HepG2 (cell line): ENCODE measurements at regions not wholly inside any gene's neighbourhood (a gene's known extent, or its start where the extent isn't known, plus 50 kb on each side); places are given as distances from the start of the nearest gene placed in this dataset.

Experiments used
- ATAC-seq: fragments of 200-7000 bp; cut with Tn5 transposase; 3 replicates; pipeline ENCODE4 v1.9.1; 2020; ENCODE audit warnings: mild to moderate bottlenecking, moderate library complexity
- BruUV-seq: library from RNA; stranded (reverse); fragments of 400-500 nt; replicated peaks from 2 replicates; lab custom pipeline; 2021; lab: Mats Ljungman, UMichigan
- CTCF ChIA-PET: fragments of 300-600 bp; formaldehyde crosslinking; extraction: SDS; loops from one replicate; lab custom pipeline; 2021; ENCODE audit warnings: low total read pairs, inconsistent platforms, low intra/inter-chr PET ratio; lab: Yijun Ruan, JAX
- POLR2A ChIA-PET: fragments of 350-600 bp; sonication (Branson Sonifier 250); formaldehyde crosslinking; loops from one replicate; lab custom pipeline; 2020; ENCODE audit warnings: antibody characterized with exemption, inconsistent platforms; lab: Yijun Ruan, JAX
- DNase-seq: peaks from one replicate; pipeline ENCODE4 v3.0.0-alpha.2; 2015; ENCODE audit warnings: low spot score
- FAIRE-seq: peaks from 3 replicates; lab custom pipeline; 2011; peaks lifted over from hg19 to GRCh38; lab: Jason Lieb, UNC
- H2AFZ ChIP-seq: one replicate; pipeline ENCODE4 v1.6.1; 2011; ENCODE audit warnings: low read length, inconsistent platforms
- H3K27ac ChIP-seq: fragments of 300-600 bp; 3 replicates; pipeline ENCODE4 v1.8.0; 2011; ENCODE audit warnings: mixed run types, mild to moderate bottlenecking, mixed read lengths, low read length, inconsistent platforms; ENCODE audit not compliant: insufficient read depth; ENCODE audit errors: extremely low read length
- H3K27me3 ChIP-seq, 2 experiments: fragments of 200-600 bp in 1 of 2; 2 replicates in 1 of 2; 3 replicates in 1 of 2; pipeline versions ENCODE4 v1.6.0 to v1.8.0; 2011; ENCODE audit warnings: low read length in 2 of 2, mild to moderate bottlenecking in 2 of 2, moderate library complexity in 2 of 2, inconsistent platforms in 1 of 2; ENCODE audit not compliant: insufficient read depth in 2 of 2, control insufficient read depth in 1 of 2
- H3K36me3 ChIP-seq, 2 experiments: fragments of 200-600 bp in 1 of 2; replicated peaks in 1 of 2; 2 replicates in 1 of 2; 3 replicates in 1 of 2; pipeline versions ENCODE4 v1.5.1 to v1.8.0; 2011; ENCODE audit warnings: low read length in 2 of 2, inconsistent platforms in 1 of 2; ENCODE audit not compliant: insufficient read depth in 2 of 2, control insufficient read depth in 1 of 2
- H3K4me1 ChIP-seq: 2 replicates; pipeline ENCODE4 v1.5.1; 2012; ENCODE audit warnings: low read length, inconsistent platforms; ENCODE audit not compliant: insufficient read depth
- H3K4me2 ChIP-seq: 2 replicates; pipeline ENCODE4 v1.6.0; 2011; ENCODE audit warnings: low read depth, low read length, inconsistent platforms
- H3K4me3 ChIP-seq, 3 experiments: fragments of 200-600 bp in 1 of 3; sonication (generic), shearing (Covaris generic) in 1 of 3; replicated peaks in 1 of 3; 2 replicates each; pipeline ENCODE4 v1.5.1; 2011 to 2016; ENCODE audit warnings: low read length in 3 of 3, inconsistent platforms in 2 of 3, low read depth in 2 of 3, mild to moderate bottlenecking in 2 of 3, control low read depth in 1 of 3, mixed read lengths in 1 of 3; ENCODE audit not compliant: insufficient read depth in 1 of 3
- H3K79me2 ChIP-seq: one replicate; pipeline ENCODE4 v1.6.1; 2011; ENCODE audit warnings: low read length, inconsistent platforms; ENCODE audit not compliant: insufficient read depth
- H3K9ac ChIP-seq: 2 replicates; pipeline ENCODE4 v1.6.0; 2011; ENCODE audit warnings: mild to moderate bottlenecking, low read depth, low read length, inconsistent platforms; ENCODE audit not compliant: insufficient read depth
- H3K9me3 ChIP-seq: 2 replicates; pipeline ENCODE4 v1.5.1; 2012; ENCODE audit warnings: mild to moderate bottlenecking, low read length
- H4K20me1 ChIP-seq: 2 replicates; pipeline ENCODE4 v1.6.0; 2011; ENCODE audit warnings: inconsistent platforms, mild to moderate bottlenecking, low read length, moderate library complexity; ENCODE audit not compliant: insufficient read depth
- CEBPZ ChIP-seq: IDR thresholded peaks from 2 replicates; pipeline ENCODE4 v1.6.1; 2012; ENCODE audit warnings: low read length, improper control_type of control experiment
- JARID2 ChIP-seq: sonication (generic); formaldehyde crosslinking; IDR thresholded peaks from 2 replicates; pipeline ENCODE4 v1.8.1; 2023; ENCODE audit warnings: missing genetic modification reagents, inconsistent platforms; ENCODE audit not compliant: insufficient replicate concordance
- MEIS2 ChIP-seq: sonication (generic); formaldehyde crosslinking; IDR thresholded peaks from 2 replicates; pipeline ENCODE4 v1.9.0; 2021; ENCODE audit warnings: mild to moderate bottlenecking, missing genetic modification reagents
- POLR2A ChIP-seq, 2 experiments: IDR thresholded peaks; 2 replicates each; pipeline ENCODE4 v1.6.1; 2011; ENCODE audit warnings: low read depth in 2 of 2, low read length in 2 of 2, mild to moderate bottlenecking in 1 of 2, moderate library complexity in 1 of 2; ENCODE audit not compliant: insufficient read depth in 1 of 2
- SMAD1 ChIP-seq: sonication (generic); formaldehyde crosslinking; IDR thresholded peaks from 2 replicates; pipeline ENCODE4 v1.4.0; 2020; ENCODE audit warnings: missing genetic modification reagents, low read depth, mild to moderate bottlenecking, borderline replicate concordance
- SRF ChIP-seq: IDR thresholded peaks from 2 replicates; pipeline ENCODE4 v1.6.1; 2011; ENCODE audit warnings: mild to moderate bottlenecking, low read depth, low read length, moderate library complexity
- TAF1 ChIP-seq: sonication (generic); formaldehyde crosslinking; IDR thresholded peaks from 2 replicates; pipeline ENCODE4 v1.4.0; 2020; ENCODE audit warnings: missing genetic modification reagents
- TBP ChIP-seq: sonication (generic); formaldehyde crosslinking; IDR thresholded peaks from 2 replicates; pipeline ENCODE4 v1.5.0; 2020; ENCODE audit warnings: missing genetic modification reagents
- TGIF2 ChIP-seq: IDR thresholded peaks from 2 replicates; pipeline ENCODE4 v1.6.1; 2016; ENCODE audit warnings: control low read depth, missing compliant biosample characterization
- ZBTB2 ChIP-seq: sonication (generic); formaldehyde crosslinking; IDR thresholded peaks from 2 replicates; pipeline ENCODE4 v1.8.0; 2022; ENCODE audit warnings: low read depth, missing genetic modification reagents
- ZBTB20 ChIP-seq: sonication (generic); formaldehyde crosslinking; IDR thresholded peaks from 2 replicates; pipeline ENCODE4 v1.8.1; 2023; ENCODE audit warnings: missing genetic modification reagents, low read depth, mild to moderate bottlenecking, borderline replicate concordance
- ZNF142 ChIP-seq: sonication (generic); formaldehyde crosslinking; IDR thresholded peaks from 2 replicates; pipeline ENCODE4 v1.4.0; 2020; ENCODE audit warnings: missing genetic modification reagents
- ZNF678 ChIP-seq: sonication (generic); formaldehyde crosslinking; IDR thresholded peaks from 2 replicates; pipeline ENCODE4 v1.4.0; 2020; ENCODE audit warnings: mild to moderate bottlenecking, missing genetic modification reagents
- ZNF776 ChIP-seq: sonication (generic); formaldehyde crosslinking; IDR thresholded peaks from 2 replicates; pipeline ENCODE4 v1.4.0; 2020; ENCODE audit warnings: mild to moderate bottlenecking, missing genetic modification reagents
- WGBS: methylation state at CpG from one replicate; pipeline ENCODE4 v1.1.6; 2017; ENCODE audit warnings: low lambda C conversion rate; 5-methylcytosine and 5-hydroxymethylcytosine counted together
- in situ Hi-C: cut with HindIII; loops from 2 replicates; pipeline ENCODE4 v1.10.0; 2017; ENCODE audit warnings: low pct_unique_long_range_greater_than_20kb; ENCODE audit not compliant: extremely low pct_ligation_motif_present
- intact Hi-C: fragments of 100-400 bp; cut with micrococcal nuclease; formaldehyde crosslinking; loops from one replicate; pipeline ENCODE4 v1.10.0; 2022; ENCODE audit not compliant: unreplicated experiment

GRCh38 chr9:82417501-82417900 lies 428.9 kb downstream of the SPATA31D1 start (continued):
- no peak for TF ChIP-seq TAF1 (CRISPR knock-in tag)
- no peak for TF ChIP-seq ZNF776 (CRISPR knock-in tag)
- TF ChIP-seq MEIS2, result no peak
- no peak for TF ChIP-seq SMAD1
- TF ChIP-seq, all 625 proteins: peak for 0

- no peak for FAIRE-seq
- in situ Hi-C loops, result no loop called here
- ChIA-PET POLR2A (no interaction called here), CTCF (no interaction called here)
- H3K36me3 ChIP-seq, result no peaks in the 10 kb centered on the region
- H3K9ac ChIP-seq, result no peak overlapping the region
- no peak overlapping the region for H3K4me2 ChIP-seq
- no peak overlapping the region for H3K4me3 ChIP-seq
- H3K27me3 ChIP-seq, result no peaks in the 10 kb centered on the region
- 27% methylated on average over 6 of the region's 6 CpGs for WGBS
- no peaks in the 10 kb centered on the region for H3K4me1 ChIP-seq
- no peak for ATAC-seq
- H4K20me1 ChIP-seq, result no peaks in the 10 kb centered on the region
- intact Hi-C loops, result no loop called here
- BruUV-seq, result no TSS peak
- DNase-seq, result no peak
- no peaks in the 10 kb centered on the region for H3K79me2 ChIP-seq
- no peak overlapping the region for H2AFZ ChIP-seq
- peaks cover 14% of the 10 kb centered on the region for H3K9me3 ChIP-seq
- TF ChIP-seq ZNF678 (CRISPR knock-in tag) (no peak), ZBTB20 (CRISPR knock-in tag) (no peak), ZNF142 (CRISPR knock-in tag) (no peak), TGIF2 (CRISPR knock-in tag) (no peak), JARID2 (CRISPR knock-in tag) (no peak), POLR2A (IDR thresholded peaks at IDR 0.05; ENCODE audit: insufficient read depth in 1 of 2, low read depth in 2 of 2, low read length in 2 of 2) (no peak), SRF (no peak), ZBTB2 (CRISPR knock-in tag) (no peak), TBP (CRISPR knock-in tag) (no peak), CEBPZ (no peak)
- TF ChIP-seq, all 625 proteins: peak for 0
- H3K27ac ChIP-seq, result no peak overlapping the region
These were observed 429.8 kb downstream of the SPATA31D1 start for GRCh38 chr9:82418334-82418733.
